ENCODE measurements at regions not wholly inside any gene's neighbourhood (a gene's known extent, or its start where the extent isn't known, plus 50 kb on each side); places are given as distances from the start of the nearest gene placed in this dataset.

DNA sequence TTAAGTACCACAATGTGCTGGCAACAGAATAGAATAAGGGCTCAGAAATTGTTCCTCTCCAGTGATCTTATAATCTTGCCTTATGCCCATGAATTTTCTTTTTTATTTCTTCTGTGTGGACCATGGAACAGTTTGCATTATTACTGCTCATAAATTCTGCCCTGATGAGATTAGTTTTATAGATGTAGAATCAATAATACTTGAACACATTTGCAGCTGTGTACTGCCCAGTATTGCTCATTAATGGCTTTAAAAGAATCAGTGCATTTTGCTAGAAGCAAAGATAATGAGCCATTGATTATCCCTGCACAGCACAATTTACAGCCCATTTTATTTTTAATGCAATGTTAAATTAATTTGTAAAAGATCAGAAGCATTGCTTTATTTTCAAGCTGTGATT, 172.3 kb upstream of the STXBP6 start:
- H3K4me1 Mint-ChIP-seq, result 0 out of 4 replicates have a peak, but pooled peaks cover 0 to 2% of the 10 kb centered on the region in 2 experiments
- no peaks in the 10 kb centered on the region for H3K9me3 ChIP-seq (ENCODE audit: control insufficient read depth, low read depth, low read length)

More for the DNA sequence above, 172.3 kb upstream of the STXBP6 start:
- Histone ChIP-seq H3K14ac (ENCODE audit: insufficient read depth, low read length) (no peak overlapping the region), H4K5ac (ENCODE audit: insufficient read length, low read depth, low read length) (no peak overlapping the region), H3K4ac (ENCODE audit: low read depth, low read length) (no peak overlapping the region), H3K56ac (ENCODE audit: insufficient read length, low read depth, low read length) (no peak overlapping the region), H3K9ac (ENCODE audit: extremely low read depth, insufficient read length, low read length) (no peak overlapping the region), H3K27ac (ENCODE audit: insufficient read length, low read depth, low read length) (no peak overlapping the region), H4K91ac (ENCODE audit: insufficient read length, low read depth, low read length) (no peak overlapping the region), H3T11ph (ENCODE audit: low read length) (no peak overlapping the region), H2BK12ac (ENCODE audit: insufficient read length, low read depth, low read length) (no peak overlapping the region), H2BK120ac (ENCODE audit: low read depth, low read length, poor library complexity, severe bottlenecking) (no peak overlapping the region), H2BK5ac (ENCODE audit: insufficient read length, low read length) (no peak overlapping the region), H3K79me2 (ENCODE audit: insufficient read depth, low read length) (no peaks in the 10 kb centered on the region), H4K20me1 (ENCODE audit: control insufficient read depth, insufficient read depth, insufficient read length) (no peaks in the 10 kb centered on the region), H2AFZ (ENCODE audit: low read length) (no peak overlapping the region), H3K4me2 (ENCODE audit: insufficient read depth, insufficient read length, low read length) (no peak overlapping the region), H3K27me3 (ENCODE audit: insufficient read depth, low read length) (no peaks in the 10 kb centered on the region), H2BK15ac (ENCODE audit: low read depth, low read length) (no peak overlapping the region), H3K4me1 (ENCODE audit: insufficient read depth, low read length) (no peaks in the 10 kb centered on the region), H3K18ac (ENCODE audit: insufficient read length, low read depth, low read length) (no peak overlapping the region), H3K23ac (ENCODE audit: insufficient read length, low read depth, low read length) (no peak overlapping the region), H4K8ac (replicated peaks; ENCODE audit: insufficient read length, low read depth, low read length) (no peak overlapping the region), H3K79me1 (ENCODE audit: insufficient read depth, low read depth, low read length, poor library complexity, severe bottlenecking) (no peaks in the 10 kb centered on the region), H2BK20ac (ENCODE audit: low read depth, low read length, poor library complexity, severe bottlenecking) (no peak overlapping the region), H3K23me2 (ENCODE audit: insufficient read length, low read depth, low read length, poor library complexity, severe bottlenecking) (no peaks in the 10 kb centered on the region), H2AK5ac (ENCODE audit: insufficient read length, low read length) (no peak overlapping the region)
- no peak for DNase-seq
- Mint-ChIP-seq H3K36me3 (ENCODE audit: insufficient read depth in 1 of 3, low read depth in 3 of 3) (peaks cover 3 to 14% (median 3%) of the 10 kb centered on the region in 3 experiments; a peak in 5 of 7 replicates), H3K9me3 (peaks cover 3 to 6% of the 10 kb centered on the region in 2 experiments; a peak in 4 of 5 replicates), H3K27ac (no peak overlapping the region), H3K27me3 (ENCODE audit: low read depth) (peaks cover 2% of the 10 kb centered on the region; the same call in 1 of the 2 replicates), H3K4me3 (no peak overlapping the region)
- TF ChIP-seq, protein P1, sequence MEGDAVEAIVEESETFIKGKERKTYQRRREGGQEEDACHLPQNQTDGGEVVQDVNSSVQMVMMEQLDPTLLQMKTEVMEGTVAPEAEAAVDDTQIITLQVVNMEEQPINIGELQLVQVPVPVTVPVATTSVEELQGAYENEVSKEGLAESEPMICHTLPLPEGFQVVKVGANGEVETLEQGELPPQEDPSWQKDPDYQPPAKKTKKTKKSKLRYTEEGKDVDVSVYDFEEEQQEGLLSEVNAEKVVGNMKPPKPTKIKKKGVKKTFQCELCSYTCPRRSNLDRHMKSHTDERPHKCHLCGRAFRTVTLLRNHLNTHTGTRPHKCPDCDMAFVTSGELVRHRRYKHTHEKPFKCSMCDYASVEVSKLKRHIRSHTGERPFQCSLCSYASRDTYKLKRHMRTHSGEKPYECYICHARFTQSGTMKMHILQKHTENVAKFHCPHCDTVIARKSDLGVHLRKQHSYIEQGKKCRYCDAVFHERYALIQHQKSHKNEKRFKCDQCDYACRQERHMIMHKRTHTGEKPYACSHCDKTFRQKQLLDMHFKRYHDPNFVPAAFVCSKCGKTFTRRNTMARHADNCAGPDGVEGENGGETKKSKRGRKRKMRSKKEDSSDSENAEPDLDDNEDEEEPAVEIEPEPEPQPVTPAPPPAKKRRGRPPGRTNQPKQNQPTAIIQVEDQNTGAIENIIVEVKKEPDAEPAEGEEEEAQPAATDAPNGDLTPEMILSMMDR (conservative IDR thresholded peaks at IDR 0.05), result no peak
